Right lobe of liver (tissue), 6 donors: ENCODE measurements at regions not wholly inside any gene's neighbourhood (a gene's known extent, or its start where the extent isn't known, plus 50 kb on each side); places are given as distances from the start of the nearest gene placed in this dataset.
A peak's percentile ranks its signal among the peaks of the same experiment; 100 is the strongest.

Source experiments
- ATAC-seq, 4 donors: fragments of 200-7000 bp; cut with Tn5 transposase; one replicate each; pipeline ENCODE4 v1.9.1; 2020; ENCODE audit warnings: mild to moderate bottlenecking in 4 of 4, moderate library complexity in 4 of 4
- DNase-seq, 3 donors: peaks; one replicate each; pipeline ENCODE4 v3.0.0-alpha.2; 2020
- H3K27ac ChIP-seq, 3 donors: fragments of 200-600 bp; one replicate each; pipeline ENCODE4 v1.8.0; 2022
- H3K27me3 ChIP-seq, 2 donors: fragments of 200-600 bp; one replicate each; pipeline ENCODE4 v1.8.0; 2022
- H3K36me3 ChIP-seq, 4 donors: fragments of 200-600 bp; sonication (generic) in 1 of 4; one replicate each; pipeline versions ENCODE4 v1.5.1 to v1.8.0; 2017 to 2022; ENCODE audit warnings: control low read depth in 1 of 4
- H3K4me1 ChIP-seq, 4 donors: fragments of 200-600 bp; sonication (generic) in 1 of 4; one replicate each; pipeline versions ENCODE4 v1.5.1 to v1.8.0; 2017 to 2022; ENCODE audit warnings: control low read depth in 1 of 4
- H3K4me3 ChIP-seq, 3 donors: fragments of 200-600 bp; one replicate each; pipeline ENCODE4 v1.8.0; 2022
- H3K9me3 ChIP-seq, 4 donors: fragments of 200-600 bp; sonication (generic) in 1 of 4; one replicate each; pipeline versions ENCODE4 v1.5.1 to v1.8.0; 2017 to 2022; ENCODE audit warnings: control low read depth in 1 of 4
- POLR2A ChIP-seq: fragments of 450-650 bp; IDR thresholded peaks from one replicate; pipeline ENCODE4 v1.6.1; 2017; ENCODE audit warnings: antibody characterized with exemption, mild to moderate bottlenecking
- WGBS: methylation state at CpG from one replicate; pipeline ENCODE4 v1.1.6; 2018; ENCODE audit warnings: low coverage, low lambda C conversion rate; ENCODE audit not compliant: insufficient coverage; ENCODE audit errors: missing lambda C conversion rate; 5-methylcytosine and 5-hydroxymethylcytosine counted together
- intact Hi-C, 2 donors: fragments of 100-400 bp; cut with DNase I; formaldehyde crosslinking; loops; one replicate each; pipeline versions ENCODE4 v1.11.2 to v1.14.1; 2022
- TF ChIP-seq, protein P1 (sequence below), 4 donors: fragments of 200-600 bp in 3 of 4; fragments of 450-650 bp in 1 of 4; IDR thresholded peaks; one replicate each; pipeline versions ENCODE4 v1.5.1 to v1.8.0; 2016 to 2022; ENCODE audit warnings: antibody characterized with exemption in 4 of 4, mild to moderate bottlenecking in 2 of 4
- donor health status: DM: no; HTN: yes; CAD: no.
- donor health status: DM: no; HTN: no; CAD: no.
- donor health status: DM: no; HTN: no; CAD: no.
- donor health status: DM: no; HTN: yes; CAD: no.
- donor health status: DM: no; HTN: yes; CAD: no.

DNA sequence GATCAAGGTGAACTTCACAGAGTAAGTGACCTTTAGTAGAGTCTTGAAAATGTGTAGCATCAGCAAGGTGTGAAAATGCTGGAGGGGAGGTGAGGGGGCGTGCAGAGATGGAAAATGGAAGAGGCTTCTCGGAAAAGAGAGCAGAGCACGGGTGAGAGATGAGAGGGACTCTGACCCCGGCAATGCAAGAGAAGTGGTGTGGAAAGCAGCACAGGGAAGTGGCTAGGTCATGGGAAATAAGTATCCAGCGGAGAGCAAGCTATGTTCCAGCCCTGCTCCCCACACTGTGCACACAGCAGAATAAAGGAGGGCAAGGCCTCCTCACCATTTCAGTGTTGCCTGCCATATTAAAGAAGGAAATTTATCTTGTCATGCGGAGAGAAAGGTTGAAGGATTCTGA, 241.7 kb upstream of the DOK6 start:
- 62% methylated on average over 6 of the region's 6 CpGs for WGBS
- Histone ChIP-seq H3K27me3 (no peaks in the 10 kb centered on the region), H3K4me1 (no peaks in the 10 kb centered on the region), H3K36me3 (no peaks in the 10 kb centered on the region), H3K27ac (no peak overlapping the region), H3K4me3 (no peak overlapping the region), H3K9me3 (no peaks in the 10 kb centered on the region)
- DNase-seq (no peak), ATAC-seq (no peak)
- intact Hi-C loops: no loop called here
- TF ChIP-seq POLR2A: no peak
- TF ChIP-seq, protein P1, sequence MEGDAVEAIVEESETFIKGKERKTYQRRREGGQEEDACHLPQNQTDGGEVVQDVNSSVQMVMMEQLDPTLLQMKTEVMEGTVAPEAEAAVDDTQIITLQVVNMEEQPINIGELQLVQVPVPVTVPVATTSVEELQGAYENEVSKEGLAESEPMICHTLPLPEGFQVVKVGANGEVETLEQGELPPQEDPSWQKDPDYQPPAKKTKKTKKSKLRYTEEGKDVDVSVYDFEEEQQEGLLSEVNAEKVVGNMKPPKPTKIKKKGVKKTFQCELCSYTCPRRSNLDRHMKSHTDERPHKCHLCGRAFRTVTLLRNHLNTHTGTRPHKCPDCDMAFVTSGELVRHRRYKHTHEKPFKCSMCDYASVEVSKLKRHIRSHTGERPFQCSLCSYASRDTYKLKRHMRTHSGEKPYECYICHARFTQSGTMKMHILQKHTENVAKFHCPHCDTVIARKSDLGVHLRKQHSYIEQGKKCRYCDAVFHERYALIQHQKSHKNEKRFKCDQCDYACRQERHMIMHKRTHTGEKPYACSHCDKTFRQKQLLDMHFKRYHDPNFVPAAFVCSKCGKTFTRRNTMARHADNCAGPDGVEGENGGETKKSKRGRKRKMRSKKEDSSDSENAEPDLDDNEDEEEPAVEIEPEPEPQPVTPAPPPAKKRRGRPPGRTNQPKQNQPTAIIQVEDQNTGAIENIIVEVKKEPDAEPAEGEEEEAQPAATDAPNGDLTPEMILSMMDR (IDR thresholded peaks at IDR 0.05): no peak

DNA sequence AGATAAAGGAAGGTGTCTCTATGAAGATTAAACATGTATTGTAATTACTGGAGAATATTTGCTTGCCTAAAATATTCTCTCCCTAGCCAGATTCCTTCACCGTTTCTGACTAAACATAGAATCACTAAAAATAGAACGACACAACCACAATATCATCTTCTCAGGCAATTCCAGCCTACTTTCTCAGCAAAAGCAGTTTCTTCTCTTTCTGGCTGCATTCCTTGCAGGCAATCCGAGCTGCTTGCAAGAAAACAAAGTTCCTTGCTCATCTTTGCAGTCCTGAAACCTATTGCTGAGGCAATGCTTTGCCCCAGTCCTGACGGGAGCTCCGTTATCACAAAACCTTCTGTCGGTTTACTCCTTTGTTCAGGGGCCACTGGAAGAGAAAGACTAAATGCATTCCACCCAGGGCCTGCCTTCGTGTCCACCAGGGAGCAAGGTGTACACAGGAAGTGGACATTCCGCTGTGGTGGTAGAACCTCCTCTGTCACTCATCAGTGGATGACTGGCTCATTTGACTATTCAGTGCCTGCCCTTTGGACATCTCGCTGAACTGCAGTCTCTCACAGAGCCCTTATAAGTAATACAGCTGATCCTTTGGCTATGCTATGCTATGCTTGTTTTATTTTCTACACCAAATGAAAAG, 239.2 kb upstream of the DOK6 start:
- TF ChIP-seq, protein P1 (IDR thresholded peaks at IDR 0.05): no peak
- TF ChIP-seq POLR2A: no peak
- no peaks in the 10 kb centered on the region for H3K4me1 ChIP-seq
- WGBS: 52% methylated on average over 6 of the region's 9 CpGs
- no peaks in the 10 kb centered on the region for H3K27me3 ChIP-seq
- intact Hi-C loops: no loop called here
- DNase-seq: no peak
- H3K4me3 ChIP-seq: no peak overlapping the region
- no peaks in the 10 kb centered on the region for H3K36me3 ChIP-seq
- H3K27ac ChIP-seq: no peak overlapping the region
- no peaks in the 10 kb centered on the region for H3K9me3 ChIP-seq
- ATAC-seq: peak in 3 of 4 donors; percentile 34 to 47 (median 41)

DNA sequence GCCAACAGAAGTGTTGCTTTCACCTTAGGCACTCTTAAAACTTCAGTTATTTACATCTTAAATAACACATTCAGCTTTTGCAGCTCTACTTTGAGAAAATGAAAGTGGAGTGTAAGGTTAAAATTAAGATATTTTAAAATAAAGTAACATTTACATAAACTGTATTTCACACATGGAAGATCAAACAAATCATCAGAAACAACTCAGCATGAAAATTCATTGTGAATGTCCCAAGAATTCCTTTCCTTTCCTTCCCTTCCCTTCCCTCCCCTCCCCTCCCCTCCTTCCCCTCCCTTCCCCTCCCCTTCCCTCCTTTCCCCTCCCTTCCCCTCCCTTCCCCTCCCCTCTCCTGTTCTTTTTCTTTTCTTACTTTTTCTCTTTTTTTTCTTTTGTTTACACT, 238.0 kb upstream of the DOK6 start:
- TF ChIP-seq POLR2A: no peak
- TF ChIP-seq, protein P1 (IDR thresholded peaks at IDR 0.05): no peak

DNA sequence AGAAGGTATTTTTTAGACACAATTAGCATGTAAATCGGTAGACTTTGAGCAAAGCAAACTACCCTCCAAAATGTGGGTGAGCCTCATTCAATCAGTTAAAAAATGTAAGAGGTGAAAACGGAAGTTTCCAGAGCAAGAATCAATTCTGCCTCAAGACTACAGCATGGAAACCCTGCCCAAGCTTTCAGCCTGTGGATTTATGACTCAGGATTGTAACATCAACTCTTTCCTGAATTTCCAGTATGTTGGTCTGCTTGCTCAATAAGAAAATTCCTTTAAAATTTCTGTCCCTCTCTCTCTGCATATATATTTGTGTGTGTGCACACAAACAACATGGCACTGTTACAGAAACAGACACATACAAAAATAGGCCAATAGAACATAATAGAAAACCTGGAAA, 228.6 kb upstream of the DOK6 start:
- 59% methylated on average over 2 of the region's 2 CpGs for WGBS
- Histone ChIP-seq H3K36me3 (no peaks in the 10 kb centered on the region), H3K4me3 (no peak overlapping the region), H3K9me3 (no peaks in the 10 kb centered on the region), H3K27ac (no peak overlapping the region), H3K4me1 (no peaks in the 10 kb centered on the region), H3K27me3 (no peaks in the 10 kb centered on the region)
- ATAC-seq (no peak), DNase-seq (no peak)
- intact Hi-C loops: no loop called here
- no peak for TF ChIP-seq POLR2A
- TF ChIP-seq, protein P1 (IDR thresholded peaks at IDR 0.05): no peak

More for the DNA sequence above, 238.0 kb upstream of the DOK6 start:
- no peak for DNase-seq
- H3K27me3 ChIP-seq: no peaks in the 10 kb centered on the region
- no peaks in the 10 kb centered on the region for H3K4me1 ChIP-seq
- H3K9me3 ChIP-seq: no peaks in the 10 kb centered on the region
- no peaks in the 10 kb centered on the region for H3K36me3 ChIP-seq
- H3K27ac ChIP-seq: no peak overlapping the region
- intact Hi-C loops: no loop called here
- H3K4me3 ChIP-seq: no peak overlapping the region
- ATAC-seq: no peak

DNA sequence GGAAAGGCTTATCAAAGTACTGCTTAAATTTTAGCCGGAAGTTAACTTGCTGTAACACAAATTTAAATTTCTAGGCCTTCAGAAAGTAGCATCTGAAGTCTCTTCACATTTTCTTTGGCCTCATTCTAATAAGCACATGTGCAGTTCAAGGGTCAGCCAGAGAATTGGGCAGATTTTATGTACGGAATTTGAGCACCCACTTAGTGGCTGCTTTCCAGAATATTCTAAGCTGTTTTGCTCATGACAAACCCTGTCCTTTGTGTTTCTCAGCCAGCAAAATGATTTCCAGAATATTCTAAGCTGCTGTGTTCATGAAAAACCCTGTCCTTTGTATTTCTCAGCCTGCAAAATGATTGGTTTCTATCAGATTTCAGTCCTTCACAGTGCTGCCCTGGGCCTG, 225.0 kb upstream of the DOK6 start:
- intact Hi-C loops: no loop called here
- Histone ChIP-seq H3K4me1 (no peaks in the 10 kb centered on the region), H3K27ac (no peak overlapping the region), H3K36me3 (no peaks in the 10 kb centered on the region), H3K9me3 (no peaks in the 10 kb centered on the region), H3K4me3 (no peak overlapping the region), H3K27me3 (no peaks in the 10 kb centered on the region)
- TF ChIP-seq POLR2A: no peak
- TF ChIP-seq, protein P1 (IDR thresholded peaks at IDR 0.05): no peak
- DNase-seq: no peak
- WGBS: 70% methylated on average over 1 of the region's 2 CpGs
- no peak for ATAC-seq
